Right lobe of liver (tissue), 6 donors: ENCODE measurements at regions not wholly inside any gene's neighbourhood (a gene's known extent, or its start where the extent isn't known, plus 50 kb on each side); places are given as distances from the start of the nearest gene placed in this dataset.
A peak's percentile ranks its signal among the peaks of the same experiment; 100 is the strongest.

Source experiments
- ATAC-seq, 4 donors: fragments of 200-7000 bp; cut with Tn5 transposase; one replicate each; pipeline ENCODE4 v1.9.1; 2020; ENCODE audit warnings: mild to moderate bottlenecking in 4 of 4, moderate library complexity in 4 of 4
- DNase-seq, 3 donors: peaks; one replicate each; pipeline ENCODE4 v3.0.0-alpha.2; 2020
- H3K27ac ChIP-seq, 3 donors: fragments of 200-600 bp; one replicate each; pipeline ENCODE4 v1.8.0; 2022
- H3K27me3 ChIP-seq, 2 donors: fragments of 200-600 bp; one replicate each; pipeline ENCODE4 v1.8.0; 2022
- H3K36me3 ChIP-seq, 4 donors: fragments of 200-600 bp; sonication (generic) in 1 of 4; one replicate each; pipeline versions ENCODE4 v1.5.1 to v1.8.0; 2017 to 2022; ENCODE audit warnings: control low read depth in 1 of 4
- H3K4me1 ChIP-seq, 4 donors: fragments of 200-600 bp; sonication (generic) in 1 of 4; one replicate each; pipeline versions ENCODE4 v1.5.1 to v1.8.0; 2017 to 2022; ENCODE audit warnings: control low read depth in 1 of 4
- H3K4me3 ChIP-seq, 3 donors: fragments of 200-600 bp; one replicate each; pipeline ENCODE4 v1.8.0; 2022
- H3K9me3 ChIP-seq, 4 donors: fragments of 200-600 bp; sonication (generic) in 1 of 4; one replicate each; pipeline versions ENCODE4 v1.5.1 to v1.8.0; 2017 to 2022; ENCODE audit warnings: control low read depth in 1 of 4
- CTCF ChIP-seq, 4 donors: fragments of 200-600 bp in 3 of 4; fragments of 450-650 bp in 1 of 4; IDR thresholded peaks; one replicate each; pipeline versions ENCODE4 v1.5.1 to v1.8.0; 2016 to 2022; ENCODE audit warnings: antibody characterized with exemption in 4 of 4, mild to moderate bottlenecking in 2 of 4
- POLR2A ChIP-seq: fragments of 450-650 bp; IDR thresholded peaks from one replicate; pipeline ENCODE4 v1.6.1; 2017; ENCODE audit warnings: antibody characterized with exemption, mild to moderate bottlenecking
- WGBS: methylation state at CpG from one replicate; pipeline ENCODE4 v1.1.6; 2018; ENCODE audit warnings: low coverage, low lambda C conversion rate; ENCODE audit not compliant: insufficient coverage; ENCODE audit errors: missing lambda C conversion rate; 5-methylcytosine and 5-hydroxymethylcytosine counted together
- intact Hi-C, 2 donors: fragments of 100-400 bp; cut with DNase I; formaldehyde crosslinking; loops; one replicate each; pipeline versions ENCODE4 v1.11.2 to v1.14.1; 2022
- donor health status: DM: no; HTN: yes; CAD: no.
- donor health status: DM: no; HTN: no; CAD: no.
- donor health status: DM: no; HTN: no; CAD: no.
- donor health status: DM: no; HTN: yes; CAD: no.
- donor health status: DM: no; HTN: yes; CAD: no.

DNA sequence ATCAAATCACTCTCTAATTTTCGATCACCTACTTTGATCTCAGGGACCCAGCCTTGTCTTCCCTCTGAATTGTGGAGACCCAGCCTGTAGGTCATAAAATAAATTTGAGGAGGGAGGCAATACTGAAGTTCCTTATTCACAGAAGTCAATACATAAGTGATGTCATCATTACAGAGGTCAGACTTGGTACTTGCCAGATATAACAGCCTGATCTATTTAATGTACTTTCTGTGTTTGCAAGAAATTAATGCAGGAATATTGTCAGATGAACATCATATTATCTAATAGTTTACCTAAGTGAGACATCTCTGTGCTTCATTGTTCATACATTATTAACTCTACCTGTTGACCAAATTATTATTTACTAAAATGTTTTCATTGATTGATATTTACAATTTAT lies 105.6 kb downstream of the GPAM start:
- H3K36me3 ChIP-seq, result no peaks in the 10 kb centered on the region
- no peaks in the 10 kb centered on the region for H3K4me1 ChIP-seq
- 70% methylated on average over 1 of the region's 1 CpG for WGBS
- no peak for ATAC-seq
- no peak overlapping the region for H3K27ac ChIP-seq
- no peaks in the 10 kb centered on the region for H3K9me3 ChIP-seq
- H3K4me3 ChIP-seq, result no peak overlapping the region
- intact Hi-C loops, result no loop called here
- DNase-seq, result no peak
- TF ChIP-seq CTCF (IDR thresholded peaks at IDR 0.05) (no peak), POLR2A (no peak)
- no peaks in the 10 kb centered on the region for H3K27me3 ChIP-seq

- no peak overlapping the region for H3K27ac ChIP-seq
- DNase-seq (no peak), ATAC-seq (no peak)
- TF ChIP-seq CTCF (IDR thresholded peaks at IDR 0.05), result no peak
- no peak for TF ChIP-seq POLR2A
- peaks cover 0 to 9% (median 0%) of the 10 kb centered on the region in 4 donors for H3K4me1 ChIP-seq
- 100% methylated on average over 2 of the region's 2 CpGs for WGBS
- no peaks in the 10 kb centered on the region for H3K27me3 ChIP-seq
- no peaks in the 10 kb centered on the region for H3K9me3 ChIP-seq
- no peak overlapping the region for H3K4me3 ChIP-seq
- intact Hi-C loops, result no loop called here
- no peaks in the 10 kb centered on the region for H3K36me3 ChIP-seq
Measured at GRCh38 chr10:112080231-112080630, 103.3 kb downstream of the GPAM start.

- H3K36me3 ChIP-seq, result no peaks in the 10 kb centered on the region
- intact Hi-C loops, result no loop called here
- H3K27me3 ChIP-seq, result no peaks in the 10 kb centered on the region
- DNase-seq, result peak in 2 of 3 donors; percentile 27 to 51
- TF ChIP-seq POLR2A, result no peak
- TF ChIP-seq CTCF (IDR thresholded peaks at IDR 0.05), result no peak
- H3K4me1 ChIP-seq, result peaks cover 0 to 9% (median 0%) of the 10 kb centered on the region in 4 donors
- H3K9me3 ChIP-seq, result no peaks in the 10 kb centered on the region
- peak; percentile 30 to 59 (median 46) for ATAC-seq
- 36% methylated on average over 4 of the region's 5 CpGs for WGBS
- no peak overlapping the region for H3K4me3 ChIP-seq
- no peak overlapping the region for H3K27ac ChIP-seq
Measured at GRCh38 chr10:112082120-112082519, 101.4 kb downstream of the GPAM start.

DNA sequence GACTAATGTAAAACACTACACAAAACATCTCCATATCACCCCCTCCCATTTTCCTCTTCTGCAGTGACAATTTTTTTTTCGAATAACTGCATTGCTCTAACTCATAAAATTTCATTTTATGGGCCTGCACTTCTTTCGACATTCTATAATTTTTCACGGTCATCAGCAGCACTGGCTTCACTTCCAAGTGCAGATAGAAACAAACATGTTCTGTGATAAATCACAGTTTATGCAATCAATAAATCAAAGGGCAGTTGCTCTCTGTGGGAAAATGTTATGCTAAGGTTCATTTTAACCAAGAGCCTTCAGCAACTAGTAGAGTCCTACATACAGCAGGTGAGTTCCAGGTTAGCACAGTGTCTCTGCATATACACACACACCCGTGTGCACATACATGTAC lies 100.1 kb downstream of the GPAM start:
- ATAC-seq (peak; percentile 20 to 74 (median 62)), DNase-seq (no peak)
- H3K36me3 ChIP-seq, result no peaks in the 10 kb centered on the region
- no peak overlapping the region for H3K27ac ChIP-seq
- H3K4me1 ChIP-seq, result peaks cover 0 to 9% (median 0%) of the 10 kb centered on the region in 4 donors
- intact Hi-C loops, result no loop called here
- no peak overlapping the region for H3K4me3 ChIP-seq
- H3K27me3 ChIP-seq, result no peaks in the 10 kb centered on the region
- H3K9me3 ChIP-seq, result no peaks in the 10 kb centered on the region
- TF ChIP-seq POLR2A (no peak), CTCF (IDR thresholded peaks at IDR 0.05) (no peak)
- WGBS, result 45% methylated on average over 4 of the region's 4 CpGs

- DNase-seq, result no peak
- no peak overlapping the region for H3K27ac ChIP-seq
- no peak for ATAC-seq
- no peaks in the 10 kb centered on the region for H3K9me3 ChIP-seq
- 93% methylated on average over 8 of the region's 10 CpGs for WGBS
- intact Hi-C loops, result no loop called here
- TF ChIP-seq CTCF (IDR thresholded peaks at IDR 0.05) (no peak), POLR2A (no peak)
- H3K36me3 ChIP-seq, result no peaks in the 10 kb centered on the region
- H3K4me1 ChIP-seq, result peaks cover 0 to 9% (median 0%) of the 10 kb centered on the region in 4 donors
- no peaks in the 10 kb centered on the region for H3K27me3 ChIP-seq
- no peak overlapping the region for H3K4me3 ChIP-seq
Measured at GRCh38 chr10:112087953-112088456, 95.6 kb downstream of the GPAM start.
